HEK293 (cell line): ENCODE measurements at regions not wholly inside any gene's neighbourhood (a gene's known extent, or its start where the extent isn't known, plus 50 kb on each side); places are given as distances from the start of the nearest gene placed in this dataset.

Experiments
- CTCF ChIA-PET: fragments of 350-600 bp; formaldehyde crosslinking; extraction: SDS; loops from one replicate; lab custom pipeline; 2021; ENCODE audit warnings: antibody characterized with exemption; lab: Yijun Ruan, JAX
- POLR2A ChIA-PET: fragments of 300-600 bp; formaldehyde crosslinking; extraction: SDS; loops from one replicate; lab custom pipeline; 2020; ENCODE audit warnings: antibody characterized with exemption, inconsistent platforms; lab: Yijun Ruan, JAX
- H3K27ac ChIP-seq: fragments of 200-500 bp; sonication (Bioruptor generic); 2 replicates; pipeline ENCODE4 v1.5.1; 2014; ENCODE audit warnings: low read depth, low read length, control low read depth, inconsistent platforms; ENCODE audit errors: extremely low read depth
- H3K36me3 ChIP-seq, 2 experiments: fragments of 200-500 bp in 1 of 2; sonication (Bioruptor generic) in 1 of 2; 1 replicate in 1 of 2; 2 replicates in 1 of 2; pipeline ENCODE4 v1.5.1; 2014 to 2017; ENCODE audit warnings: inconsistent platforms in 2 of 2, low read length in 2 of 2; ENCODE audit not compliant: control insufficient read depth in 2 of 2, insufficient read depth in 1 of 2
- H3K4me1 ChIP-seq: fragments of 200-500 bp; sonication (Bioruptor generic); 2 replicates; pipeline ENCODE4 v1.5.1; 2014; ENCODE audit warnings: mild to moderate bottlenecking, low read length, inconsistent platforms; ENCODE audit not compliant: control insufficient read depth, insufficient read depth
- H3K4me3 ChIP-seq: 2 replicates; pipeline ENCODE4 v1.5.1; 2011; ENCODE audit warnings: low read depth, mild to moderate bottlenecking, control low read depth, low read length, moderate library complexity
- H3K9me3 ChIP-seq: fragments of 200-500 bp; sonication (Bioruptor generic); 2 replicates; pipeline ENCODE4 v1.5.1; 2014; ENCODE audit warnings: low read depth, low read length, inconsistent platforms; ENCODE audit not compliant: control insufficient read depth, insufficient read depth
- EGR2 ChIP-seq: fragments of 450-650 bp; formaldehyde crosslinking; IDR thresholded peaks from 2 replicates; pipeline ENCODE4 v1.5.1; 2016; ENCODE audit warnings: low read depth, missing biosample characterization, missing genetic modification characterization
- HOXA7 ChIP-seq: sonication (generic); formaldehyde crosslinking; IDR thresholded peaks from 2 replicates; pipeline ENCODE4 v1.8.1; 2022; ENCODE audit warnings: missing genetic modification reagents, borderline replicate concordance
- HOXD13 ChIP-seq: sonication (generic); formaldehyde crosslinking; IDR thresholded peaks from 2 replicates; pipeline ENCODE4 v1.8.0; 2022; ENCODE audit warnings: missing genetic modification reagents, borderline replicate concordance
- KLF1 ChIP-seq: fragments of 450-650 bp; formaldehyde crosslinking; IDR thresholded peaks from 2 replicates; pipeline ENCODE4 v1.5.1; 2016; ENCODE audit warnings: missing biosample characterization, missing genetic modification characterization
- KLF10 ChIP-seq: fragments of 450-650 bp; IDR thresholded peaks from 2 replicates; pipeline ENCODE4 v1.5.1; 2018; ENCODE audit warnings: missing biosample characterization, mild to moderate bottlenecking, missing genetic modification characterization
- PRDM1 ChIP-seq: fragments of 450-650 bp; formaldehyde crosslinking; IDR thresholded peaks from 2 replicates; pipeline ENCODE4; 2016; ENCODE audit warnings: missing biosample characterization, missing genetic modification characterization
- TSHZ1 ChIP-seq: fragments of 450-650 bp; formaldehyde crosslinking; IDR thresholded peaks from 2 replicates; pipeline ENCODE4 v1.5.1; 2016; ENCODE audit warnings: missing biosample characterization, missing genetic modification characterization, borderline replicate concordance
- ZFP3 ChIP-seq: fragments of 450-650 bp; formaldehyde crosslinking; IDR thresholded peaks from 2 replicates; pipeline ENCODE4 v1.5.1; 2016; ENCODE audit warnings: low read depth, missing biosample characterization, missing genetic modification characterization
- ZNF138 ChIP-seq: fragments of 450-650 bp; formaldehyde crosslinking; IDR thresholded peaks from 2 replicates; pipeline ENCODE4 v1.5.1; 2016; ENCODE audit warnings: missing biosample characterization, missing genetic modification characterization, borderline replicate concordance
- ZNF155 ChIP-seq: fragments of 450-650 bp; formaldehyde crosslinking; IDR thresholded peaks from 2 replicates; pipeline ENCODE4 v1.5.1; 2016; ENCODE audit warnings: missing biosample characterization, missing genetic modification characterization
- ZNF157 ChIP-seq: fragments of 450-650 bp; formaldehyde crosslinking; IDR thresholded peaks from 2 replicates; pipeline ENCODE4 v1.5.1; 2016; ENCODE audit warnings: missing biosample characterization, missing genetic modification characterization
- ZNF335 ChIP-seq: fragments of 450-650 bp; formaldehyde crosslinking; conservative IDR thresholded peaks from 2 replicates; pipeline ENCODE4 v1.5.1; 2016; ENCODE audit warnings: missing biosample characterization, missing genetic modification characterization
- ZNF529 ChIP-seq: fragments of 450-650 bp; formaldehyde crosslinking; IDR thresholded peaks from 2 replicates; pipeline ENCODE4 v1.5.1; 2017; ENCODE audit warnings: missing genetic modification characterization, missing biosample characterization; ENCODE audit not compliant: insufficient replicate concordance
- ZNF580 ChIP-seq: fragments of 450-650 bp; formaldehyde crosslinking; IDR thresholded peaks from 2 replicates; pipeline ENCODE4 v1.5.1; 2016; ENCODE audit warnings: missing biosample characterization, missing genetic modification characterization
- ZNF610 ChIP-seq: fragments of 450-650 bp; formaldehyde crosslinking; IDR thresholded peaks from 2 replicates; pipeline ENCODE4 v1.5.1; 2016; ENCODE audit warnings: missing biosample characterization, missing genetic modification characterization, borderline replicate concordance
- ZNF660 ChIP-seq: fragments of 450-650 bp; IDR thresholded peaks from 2 replicates; pipeline ENCODE4 v1.5.1; 2018; ENCODE audit warnings: missing biosample characterization, mild to moderate bottlenecking, missing genetic modification characterization
- ZNF707 ChIP-seq: fragments of 450-650 bp; formaldehyde crosslinking; IDR thresholded peaks from 2 replicates; pipeline ENCODE4 v1.5.1; 2016; ENCODE audit warnings: missing biosample characterization, missing genetic modification characterization
- ZNF837 ChIP-seq: fragments of 450-650 bp; formaldehyde crosslinking; IDR thresholded peaks from 2 replicates; pipeline ENCODE4 v1.5.1; 2016; ENCODE audit warnings: missing biosample characterization, missing genetic modification characterization
- ZSCAN30 ChIP-seq: fragments of 450-650 bp; IDR thresholded peaks from 2 replicates; pipeline ENCODE4 v1.5.1; 2018; ENCODE audit warnings: missing biosample characterization, mild to moderate bottlenecking, missing genetic modification characterization, moderate library complexity
- ZXDB ChIP-seq: fragments of 450-650 bp; formaldehyde crosslinking; IDR thresholded peaks from 2 replicates; pipeline ENCODE4 v1.5.1; 2016; ENCODE audit warnings: missing biosample characterization, missing genetic modification characterization
- TF ChIP-seq, protein P1 (sequence below): fragments of 450-650 bp; formaldehyde crosslinking; IDR thresholded peaks from 2 replicates; pipeline ENCODE4 v1.5.1; 2016; ENCODE audit warnings: missing biosample characterization, missing genetic modification characterization
- TF ChIP-seq, protein P2 (sequence below): fragments of 450-650 bp; formaldehyde crosslinking; IDR thresholded peaks from 2 replicates; pipeline ENCODE4 v1.5.1; 2016; ENCODE audit warnings: missing biosample characterization, missing genetic modification characterization
- TF ChIP-seq, protein P3 (sequence below): fragments of 450-650 bp; formaldehyde crosslinking; IDR thresholded peaks from 2 replicates; pipeline ENCODE4 v1.5.1; 2017; ENCODE audit warnings: missing biosample characterization, missing genetic modification characterization
- TF ChIP-seq, protein P4 (sequence below): fragments of 450-650 bp; formaldehyde crosslinking; IDR thresholded peaks from 2 replicates; pipeline ENCODE4 v1.5.1; 2016; ENCODE audit warnings: missing biosample characterization, missing genetic modification characterization

DNA sequence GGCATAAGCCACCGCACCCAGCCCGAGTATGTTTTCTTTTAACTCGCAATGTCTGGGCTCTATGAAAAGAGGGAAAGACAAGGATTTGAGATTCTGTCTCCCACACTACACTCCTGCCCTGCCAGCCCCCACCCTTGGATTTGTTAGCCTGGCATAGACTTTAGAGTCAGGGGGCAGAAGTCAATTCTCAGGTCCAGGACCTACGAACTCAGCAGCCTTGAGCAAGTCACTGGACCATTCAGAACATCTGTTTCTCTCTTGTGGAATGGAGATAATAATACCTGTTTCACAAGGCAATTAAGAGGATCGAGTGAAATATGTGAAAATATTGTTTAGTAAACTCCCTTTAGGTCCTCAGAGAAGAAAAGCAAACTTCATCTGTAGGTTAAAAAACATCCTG, 66.1 kb upstream of the FUT8 start:
- TF ChIP-seq KLF10 (tag by site-specific recombination) (no peak), ZNF660 (tag by site-specific recombination) (no peak), EGR2 (tag by site-specific recombination) (no peak), ZNF155 (tag by site-specific recombination) (no peak), ZNF837 (no peak), HOXD13 (CRISPR knock-in tag) (no peak), ZNF335 (tag by site-specific recombination) (no peak), PRDM1 (no peak), ZXDB (tag by site-specific recombination) (no peak), ZNF707 (tag by site-specific recombination) (no peak), ZNF529 (tag by site-specific recombination) (no peak)
- TF ChIP-seq, protein P1, sequence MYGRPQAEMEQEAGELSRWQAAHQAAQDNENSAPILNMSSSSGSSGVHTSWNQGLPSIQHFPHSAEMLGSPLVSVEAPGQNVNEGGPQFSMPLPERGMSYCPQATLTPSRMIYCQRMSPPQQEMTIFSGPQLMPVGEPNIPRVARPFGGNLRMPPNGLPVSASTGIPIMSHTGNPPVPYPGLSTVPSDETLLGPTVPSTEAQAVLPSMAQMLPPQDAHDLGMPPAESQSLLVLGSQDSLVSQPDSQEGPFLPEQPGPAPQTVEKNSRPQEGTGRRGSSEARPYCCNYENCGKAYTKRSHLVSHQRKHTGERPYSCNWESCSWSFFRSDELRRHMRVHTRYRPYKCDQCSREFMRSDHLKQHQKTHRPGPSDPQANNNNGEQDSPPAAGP (tag by site-specific recombination), result no peak
- TF ChIP-seq, protein P2, sequence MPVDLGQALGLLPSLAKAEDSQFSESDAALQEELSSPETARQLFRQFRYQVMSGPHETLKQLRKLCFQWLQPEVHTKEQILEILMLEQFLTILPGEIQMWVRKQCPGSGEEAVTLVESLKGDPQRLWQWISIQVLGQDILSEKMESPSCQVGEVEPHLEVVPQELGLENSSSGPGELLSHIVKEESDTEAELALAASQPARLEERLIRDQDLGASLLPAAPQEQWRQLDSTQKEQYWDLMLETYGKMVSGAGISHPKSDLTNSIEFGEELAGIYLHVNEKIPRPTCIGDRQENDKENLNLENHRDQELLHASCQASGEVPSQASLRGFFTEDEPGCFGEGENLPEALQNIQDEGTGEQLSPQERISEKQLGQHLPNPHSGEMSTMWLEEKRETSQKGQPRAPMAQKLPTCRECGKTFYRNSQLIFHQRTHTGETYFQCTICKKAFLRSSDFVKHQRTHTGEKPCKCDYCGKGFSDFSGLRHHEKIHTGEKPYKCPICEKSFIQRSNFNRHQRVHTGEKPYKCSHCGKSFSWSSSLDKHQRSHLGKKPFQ (tag by site-specific recombination), result no peak
- Histone ChIP-seq H3K4me3 (no peak overlapping the region), H3K9me3 (no peaks in the 10 kb centered on the region), H3K36me3 (no peaks in the 10 kb centered on the region), H3K27ac (no peak overlapping the region), H3K4me1 (no peaks in the 10 kb centered on the region)
- POLR2A ChIA-PET, result no interaction called here
- CTCF ChIA-PET, result interaction anchor here (0.6 to 0.7 kb wide), 2 partner anchors 17 to 94 kb away, joined by 3 read pairs; no protein-coding TSS in a partner anchor

GRCh38 chr14:65346895-65347294, 65.6 kb upstream of the FUT8 start:
- H3K4me1 ChIP-seq, result no peaks in the 10 kb centered on the region
- H3K27ac ChIP-seq, result no peak overlapping the region
- H3K36me3 ChIP-seq, result no peaks in the 10 kb centered on the region
- H3K4me3 ChIP-seq, result no peak overlapping the region
- ChIA-PET CTCF (interaction anchor here (0.6 kb wide), 1 partner anchor 16 kb away, joined by 3 read pairs; no protein-coding TSS in a partner anchor), POLR2A (no interaction called here)
- no peaks in the 10 kb centered on the region for H3K9me3 ChIP-seq
- TF ChIP-seq ZNF610 (no peak), ZNF580 (tag by site-specific recombination) (no peak), ZSCAN30 (tag by site-specific recombination) (no peak), TSHZ1 (tag by site-specific recombination) (no peak), KLF1 (tag by site-specific recombination) (no peak), ZNF335 (tag by site-specific recombination) (no peak), ZNF157 (tag by site-specific recombination) (no peak), ZNF138 (no peak), ZFP3 (tag by site-specific recombination) (no peak), HOXA7 (CRISPR knock-in tag) (no peak)
- TF ChIP-seq, protein P3, sequence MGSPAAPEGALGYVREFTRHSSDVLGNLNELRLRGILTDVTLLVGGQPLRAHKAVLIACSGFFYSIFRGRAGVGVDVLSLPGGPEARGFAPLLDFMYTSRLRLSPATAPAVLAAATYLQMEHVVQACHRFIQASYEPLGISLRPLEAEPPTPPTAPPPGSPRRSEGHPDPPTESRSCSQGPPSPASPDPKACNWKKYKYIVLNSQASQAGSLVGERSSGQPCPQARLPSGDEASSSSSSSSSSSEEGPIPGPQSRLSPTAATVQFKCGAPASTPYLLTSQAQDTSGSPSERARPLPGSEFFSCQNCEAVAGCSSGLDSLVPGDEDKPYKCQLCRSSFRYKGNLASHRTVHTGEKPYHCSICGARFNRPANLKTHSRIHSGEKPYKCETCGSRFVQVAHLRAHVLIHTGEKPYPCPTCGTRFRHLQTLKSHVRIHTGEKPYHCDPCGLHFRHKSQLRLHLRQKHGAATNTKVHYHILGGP, result no peak
- TF ChIP-seq, protein P4, sequence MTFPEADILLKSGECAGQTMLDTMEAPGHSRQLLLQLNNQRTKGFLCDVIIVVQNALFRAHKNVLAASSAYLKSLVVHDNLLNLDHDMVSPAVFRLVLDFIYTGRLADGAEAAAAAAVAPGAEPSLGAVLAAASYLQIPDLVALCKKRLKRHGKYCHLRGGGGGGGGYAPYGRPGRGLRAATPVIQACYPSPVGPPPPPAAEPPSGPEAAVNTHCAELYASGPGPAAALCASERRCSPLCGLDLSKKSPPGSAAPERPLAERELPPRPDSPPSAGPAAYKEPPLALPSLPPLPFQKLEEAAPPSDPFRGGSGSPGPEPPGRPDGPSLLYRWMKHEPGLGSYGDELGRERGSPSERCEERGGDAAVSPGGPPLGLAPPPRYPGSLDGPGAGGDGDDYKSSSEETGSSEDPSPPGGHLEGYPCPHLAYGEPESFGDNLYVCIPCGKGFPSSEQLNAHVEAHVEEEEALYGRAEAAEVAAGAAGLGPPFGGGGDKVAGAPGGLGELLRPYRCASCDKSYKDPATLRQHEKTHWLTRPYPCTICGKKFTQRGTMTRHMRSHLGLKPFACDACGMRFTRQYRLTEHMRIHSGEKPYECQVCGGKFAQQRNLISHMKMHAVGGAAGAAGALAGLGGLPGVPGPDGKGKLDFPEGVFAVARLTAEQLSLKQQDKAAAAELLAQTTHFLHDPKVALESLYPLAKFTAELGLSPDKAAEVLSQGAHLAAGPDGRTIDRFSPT (tag by site-specific recombination), result no peak
